HG03095 (cell line): ENCODE measurements at regions not wholly inside any gene's neighbourhood (a gene's known extent, or its start where the extent isn't known, plus 50 kb on each side); places are given as distances from the start of the nearest gene placed in this dataset.
A peak's percentile ranks its signal among the peaks of the same experiment; 100 is the strongest.

Experiments
- ATAC-seq: cut with Tn5 transposase; IDR thresholded peaks from one replicate; pipeline ENCODE4 v1.9.1; 2021; ENCODE audit warnings: moderate library complexity; ENCODE audit not compliant: unreplicated experiment

GRCh38 chr2:199707593-199708185 is 143.3 kb downstream of the FTCDNL1 start:
- no peak for ATAC-seq

GRCh38 chr2:199705538-199705937 is 145.5 kb downstream of the FTCDNL1 start:
- ATAC-seq = no peak

GRCh38 chr2:199704358-199705238 is 146.4 kb downstream of the FTCDNL1 start:
- no peak for ATAC-seq

- ATAC-seq = no peak
Measured at GRCh38 chr2:199703199-199703598, 147.8 kb downstream of the FTCDNL1 start.

GRCh38 chr2:199697469-199697868 is 153.5 kb downstream of the FTCDNL1 start:
- no peak for ATAC-seq

GRCh38 chr2:199696048-199696447 is 154.9 kb downstream of the FTCDNL1 start:
- no peak for ATAC-seq

- no peak for ATAC-seq
Measured at GRCh38 chr2:199693861-199694260, 157.1 kb downstream of the FTCDNL1 start.

- no peak for ATAC-seq
Measured at GRCh38 chr2:199692489-199692888, 158.5 kb downstream of the FTCDNL1 start.

GRCh38 chr2:199690225-199690624 is 160.8 kb downstream of the FTCDNL1 start:
- no peak for ATAC-seq

GRCh38 chr2:199685669-199686068 is 165.3 kb downstream of the FTCDNL1 start:
- ATAC-seq = no peak

- no peak for ATAC-seq
Measured at GRCh38 chr2:199684832-199685231, 166.2 kb downstream of the FTCDNL1 start.

GRCh38 chr2:199684168-199684567 is 166.8 kb downstream of the FTCDNL1 start:
- no peak for ATAC-seq

- no peak for ATAC-seq
Measured at GRCh38 chr2:199682001-199682400, 169.0 kb downstream of the FTCDNL1 start.

- ATAC-seq = no peak
Measured at GRCh38 chr2:199680482-199680881, 170.5 kb downstream of the FTCDNL1 start.

GRCh38 chr2:199679883-199680282 is 171.1 kb downstream of the FTCDNL1 start:
- ATAC-seq = no peak

GRCh38 chr2:199677881-199678280 is 173.1 kb downstream of the FTCDNL1 start:
- ATAC-seq = no peak

GRCh38 chr2:199668645-199669044 is 182.3 kb downstream of the FTCDNL1 start:
- no peak for ATAC-seq

GRCh38 chr2:199663157-199663556 is 187.8 kb downstream of the FTCDNL1 start:
- peak; percentile 80 for ATAC-seq

GRCh38 chr2:199662255-199662654 is 188.7 kb downstream of the FTCDNL1 start:
- ATAC-seq = no peak

GRCh38 chr2:199660167-199660566 is 190.8 kb downstream of the FTCDNL1 start:
- ATAC-seq = no peak

- ATAC-seq = no peak
Measured at GRCh38 chr2:199659207-199659606, 191.8 kb downstream of the FTCDNL1 start.

GRCh38 chr2:199646439-199646838 is 188.7 kb upstream of the SATB2 start:
- peak; percentile 96 for ATAC-seq
